Mucosa of descending colon (tissue), 3 donors: ENCODE measurements at regions not wholly inside any gene's neighbourhood (a gene's known extent, or its start where the extent isn't known, plus 50 kb on each side); places are given as distances from the start of the nearest gene placed in this dataset.

Source experiments
- ATAC-seq: fragments of 200-7000 bp; cut with Tn5 transposase; one replicate; pipeline ENCODE4 v1.9.1; 2020; ENCODE audit warnings: mild to moderate bottlenecking, moderate library complexity
- DNase-seq, 3 donors: peaks; one replicate each; pipeline ENCODE4 v3.0.0-alpha.2; 2020
- H3K36me3 ChIP-seq: fragments of 200-600 bp; one replicate; pipeline ENCODE4 v1.8.0; 2021; ENCODE audit warnings: low read depth, mild to moderate bottlenecking
- H3K4me1 ChIP-seq: fragments of 200-600 bp; one replicate; pipeline ENCODE4 v1.8.0; 2021; ENCODE audit warnings: low read depth, mild to moderate bottlenecking
- H3K4me3 ChIP-seq: fragments of 200-600 bp; one replicate; pipeline ENCODE4 v1.8.0; 2021; ENCODE audit warnings: mild to moderate bottlenecking
- H3K9me3 ChIP-seq: fragments of 200-600 bp; one replicate; pipeline ENCODE4 v1.8.0; 2021; ENCODE audit warnings: mild to moderate bottlenecking
- intact Hi-C, 2 donors: fragments of 100-400 bp; cut with DNase I in 1 of 2; cut with micrococcal nuclease in 1 of 2; formaldehyde crosslinking; loops; one replicate each; pipeline versions ENCODE4 v1.11.0 to v1.11.1; 2022; cut with DNase I, micrococcal nuclease
- TF ChIP-seq, protein P1 (sequence below): fragments of 200-600 bp; IDR thresholded peaks from one replicate; pipeline ENCODE4 v1.8.0; 2022; ENCODE audit warnings: antibody characterized with exemption, mild to moderate bottlenecking
- donor health status: DM: no; HTN: no; CAD: no; lungs with moderate emphysema.
- donor health status: DM: no; HTN: no; CAD: no.
- donor health status: DM: no; HTN: yes; CAD: no.

DNA sequence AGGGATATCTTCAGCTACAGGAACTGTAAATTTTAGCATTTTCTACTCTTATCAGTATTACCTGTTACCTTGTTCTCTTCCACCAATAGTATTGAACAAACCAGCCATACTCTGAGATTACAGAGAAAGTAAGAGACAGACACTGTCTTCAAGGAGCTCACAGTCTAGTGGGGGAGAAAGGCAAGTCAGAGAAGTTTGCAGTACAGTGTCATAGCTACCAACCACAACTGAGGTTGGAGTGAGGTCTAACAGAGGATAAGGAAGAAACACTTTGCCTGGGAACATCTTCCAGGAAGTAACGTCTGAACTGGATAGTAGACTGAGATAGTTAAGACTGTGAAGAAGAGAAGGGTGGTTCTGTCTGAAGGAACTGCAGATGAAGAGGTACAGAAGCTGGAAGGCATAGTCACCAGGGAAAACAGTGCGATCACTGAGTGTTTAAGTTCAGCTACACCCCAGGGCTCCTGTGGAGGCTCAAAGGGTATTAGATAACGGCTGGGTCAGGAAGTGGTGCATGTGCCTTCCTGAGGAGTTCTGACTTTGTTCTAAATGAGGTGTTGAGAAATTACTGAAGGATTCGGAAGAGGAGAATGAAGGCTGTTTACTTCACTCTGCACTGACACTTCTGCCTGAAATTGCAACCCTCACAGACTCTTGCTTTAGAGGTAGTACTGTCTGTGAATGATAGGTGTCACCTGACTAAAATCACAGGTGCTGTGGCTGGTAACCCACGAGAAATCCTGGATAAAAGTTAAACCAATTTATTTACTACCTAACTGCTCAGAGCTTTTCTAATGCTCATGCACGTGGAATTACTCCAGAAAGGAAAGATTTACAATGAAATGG is 841.6 kb downstream of the MAT2B start:
- TF ChIP-seq, protein P1, sequence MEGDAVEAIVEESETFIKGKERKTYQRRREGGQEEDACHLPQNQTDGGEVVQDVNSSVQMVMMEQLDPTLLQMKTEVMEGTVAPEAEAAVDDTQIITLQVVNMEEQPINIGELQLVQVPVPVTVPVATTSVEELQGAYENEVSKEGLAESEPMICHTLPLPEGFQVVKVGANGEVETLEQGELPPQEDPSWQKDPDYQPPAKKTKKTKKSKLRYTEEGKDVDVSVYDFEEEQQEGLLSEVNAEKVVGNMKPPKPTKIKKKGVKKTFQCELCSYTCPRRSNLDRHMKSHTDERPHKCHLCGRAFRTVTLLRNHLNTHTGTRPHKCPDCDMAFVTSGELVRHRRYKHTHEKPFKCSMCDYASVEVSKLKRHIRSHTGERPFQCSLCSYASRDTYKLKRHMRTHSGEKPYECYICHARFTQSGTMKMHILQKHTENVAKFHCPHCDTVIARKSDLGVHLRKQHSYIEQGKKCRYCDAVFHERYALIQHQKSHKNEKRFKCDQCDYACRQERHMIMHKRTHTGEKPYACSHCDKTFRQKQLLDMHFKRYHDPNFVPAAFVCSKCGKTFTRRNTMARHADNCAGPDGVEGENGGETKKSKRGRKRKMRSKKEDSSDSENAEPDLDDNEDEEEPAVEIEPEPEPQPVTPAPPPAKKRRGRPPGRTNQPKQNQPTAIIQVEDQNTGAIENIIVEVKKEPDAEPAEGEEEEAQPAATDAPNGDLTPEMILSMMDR = no peak
- intact Hi-C loops = no loop called here

DNA sequence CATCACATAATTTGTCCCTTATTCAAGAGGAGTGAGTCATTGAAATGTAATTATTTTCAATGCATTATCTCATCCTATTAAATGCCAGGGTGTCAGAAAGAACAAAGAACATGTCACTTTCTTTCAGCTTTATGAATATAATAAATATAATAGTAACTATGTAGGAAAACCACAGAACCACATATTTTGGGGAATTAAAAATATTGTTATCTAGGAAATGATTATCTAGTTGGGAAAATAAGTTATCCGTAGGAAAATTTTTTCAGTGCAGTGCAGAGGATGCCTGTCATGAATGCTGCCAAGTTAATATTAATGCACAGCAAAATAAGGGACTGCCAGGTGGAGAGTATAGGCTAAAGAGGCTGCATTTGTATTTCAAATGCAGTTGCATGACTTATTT is 844.8 kb downstream of the MAT2B start:
- no peak for DNase-seq
- no peak for ATAC-seq
- H3K4me1 ChIP-seq = no peaks in the 10 kb centered on the region
- intact Hi-C loops = no loop called here
- no peaks in the 10 kb centered on the region for H3K36me3 ChIP-seq
- H3K9me3 ChIP-seq = no peaks in the 10 kb centered on the region
- H3K4me3 ChIP-seq = no peak overlapping the region
- TF ChIP-seq, protein P1 = no peak

More for the DNA sequence above, 841.6 kb downstream of the MAT2B start:
- H3K9me3 ChIP-seq = no peaks in the 10 kb centered on the region
- no peak for DNase-seq
- ATAC-seq = no peak
- no peaks in the 10 kb centered on the region for H3K4me1 ChIP-seq
- H3K4me3 ChIP-seq = no peak overlapping the region
- no peaks in the 10 kb centered on the region for H3K36me3 ChIP-seq

DNA sequence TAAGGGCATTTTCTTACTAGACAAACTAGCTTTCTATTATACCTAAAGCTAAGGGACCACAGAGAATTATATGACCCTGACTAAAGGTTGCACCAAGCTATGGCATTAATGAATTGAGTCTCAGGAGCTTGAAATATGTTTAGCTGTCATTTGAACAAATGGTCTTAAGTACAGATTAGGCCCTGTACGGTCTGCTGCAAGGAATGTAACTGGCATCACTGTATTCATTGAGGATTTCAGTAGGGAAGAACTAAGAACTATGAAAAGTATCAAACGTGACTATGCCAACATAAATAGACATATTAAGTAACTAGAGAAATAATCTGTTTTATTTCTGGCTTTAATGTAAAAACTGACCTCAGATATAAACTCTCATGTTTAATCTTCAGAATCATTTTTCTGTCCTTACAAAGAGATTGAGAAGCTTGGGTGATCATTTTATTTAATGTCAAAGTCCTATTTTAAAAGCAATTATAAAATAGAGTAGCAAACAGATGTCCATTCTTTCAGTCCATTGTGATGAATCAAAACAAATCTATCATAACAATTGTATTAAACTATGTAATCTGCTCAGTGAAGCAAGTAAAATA is 845.9 kb downstream of the MAT2B start:
- no peaks in the 10 kb centered on the region for H3K36me3 ChIP-seq
- no peaks in the 10 kb centered on the region for H3K9me3 ChIP-seq
- TF ChIP-seq, protein P1 = no peak
- ATAC-seq (no peak), DNase-seq (no peak)
- no peak overlapping the region for H3K4me3 ChIP-seq
- intact Hi-C loops = no loop called here
- H3K4me1 ChIP-seq = no peaks in the 10 kb centered on the region

DNA sequence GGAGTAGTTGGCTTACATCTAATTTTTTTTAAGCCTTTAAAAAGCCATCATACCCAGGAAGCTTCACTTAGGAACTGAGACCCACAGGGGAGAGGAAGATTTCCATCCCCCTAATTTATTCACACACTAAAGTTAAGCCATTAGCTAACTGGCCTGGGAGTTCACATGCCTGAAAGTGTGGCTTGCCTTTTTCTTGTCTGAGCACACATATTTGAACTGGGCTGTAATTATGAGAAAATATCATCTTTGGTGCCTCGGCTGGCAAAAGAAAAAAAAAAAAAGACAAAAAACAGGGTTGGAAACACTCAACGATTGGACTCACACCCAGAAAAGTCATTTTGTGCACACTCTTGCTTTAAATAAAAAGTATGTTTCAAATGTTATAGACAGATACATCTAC is 847.3 kb downstream of the MAT2B start:
- intact Hi-C loops = no loop called here
- H3K4me3 ChIP-seq = no peak overlapping the region
- no peaks in the 10 kb centered on the region for H3K4me1 ChIP-seq
- ATAC-seq = no peak
- DNase-seq = no peak
- no peaks in the 10 kb centered on the region for H3K9me3 ChIP-seq
- no peaks in the 10 kb centered on the region for H3K36me3 ChIP-seq
- TF ChIP-seq, protein P1 = no peak

DNA sequence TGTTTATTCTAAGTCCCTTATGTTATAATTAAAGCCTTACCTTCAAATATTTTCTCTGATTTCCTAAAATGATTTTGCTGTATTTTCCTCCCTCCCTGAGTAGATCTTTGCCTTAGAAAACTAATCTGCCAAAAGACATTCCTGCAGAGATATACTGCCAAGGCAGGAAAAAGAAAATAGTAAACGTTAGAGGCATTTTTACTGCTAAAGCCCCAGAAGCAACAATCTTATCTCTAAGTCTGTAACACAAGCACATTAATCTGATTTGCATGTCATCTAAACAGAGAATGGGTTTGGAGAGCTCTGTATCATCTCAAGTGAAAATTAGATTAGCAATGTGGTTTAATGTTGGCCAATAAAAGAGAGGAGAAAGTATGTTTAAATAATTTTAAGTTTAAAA is 847.7 kb downstream of the MAT2B start:
- TF ChIP-seq, protein P1 = no peak
- intact Hi-C loops = no loop called here
- DNase-seq (no peak), ATAC-seq (no peak)
- no peaks in the 10 kb centered on the region for H3K9me3 ChIP-seq
- H3K4me3 ChIP-seq = no peak overlapping the region
- no peaks in the 10 kb centered on the region for H3K4me1 ChIP-seq
- no peaks in the 10 kb centered on the region for H3K36me3 ChIP-seq
